ENCODE measurements at regions not wholly inside any gene's neighbourhood (a gene's known extent, or its start where the extent isn't known, plus 50 kb on each side); places are given as distances from the start of the nearest gene placed in this dataset.
"Not testable (repeated sequence)": the region's sequence is repeated elsewhere in the genome, so short reads cannot be mapped to it uniquely, and the experiment has no call there.

- TF ChIP-seq, protein P1, sequence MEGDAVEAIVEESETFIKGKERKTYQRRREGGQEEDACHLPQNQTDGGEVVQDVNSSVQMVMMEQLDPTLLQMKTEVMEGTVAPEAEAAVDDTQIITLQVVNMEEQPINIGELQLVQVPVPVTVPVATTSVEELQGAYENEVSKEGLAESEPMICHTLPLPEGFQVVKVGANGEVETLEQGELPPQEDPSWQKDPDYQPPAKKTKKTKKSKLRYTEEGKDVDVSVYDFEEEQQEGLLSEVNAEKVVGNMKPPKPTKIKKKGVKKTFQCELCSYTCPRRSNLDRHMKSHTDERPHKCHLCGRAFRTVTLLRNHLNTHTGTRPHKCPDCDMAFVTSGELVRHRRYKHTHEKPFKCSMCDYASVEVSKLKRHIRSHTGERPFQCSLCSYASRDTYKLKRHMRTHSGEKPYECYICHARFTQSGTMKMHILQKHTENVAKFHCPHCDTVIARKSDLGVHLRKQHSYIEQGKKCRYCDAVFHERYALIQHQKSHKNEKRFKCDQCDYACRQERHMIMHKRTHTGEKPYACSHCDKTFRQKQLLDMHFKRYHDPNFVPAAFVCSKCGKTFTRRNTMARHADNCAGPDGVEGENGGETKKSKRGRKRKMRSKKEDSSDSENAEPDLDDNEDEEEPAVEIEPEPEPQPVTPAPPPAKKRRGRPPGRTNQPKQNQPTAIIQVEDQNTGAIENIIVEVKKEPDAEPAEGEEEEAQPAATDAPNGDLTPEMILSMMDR (IDR thresholded peaks at IDR 0.05; ENCODE audit: insufficient read depth, low read depth, low read length, missing control alignments) = no peak
- H3K4me3 ChIP-seq (ENCODE audit: low read depth, low read length) = no peak overlapping the region
- DNase-seq (ENCODE audit: low read depth) = no peak
Measured at GRCh38 chr4:188719794-188720193, 580.6 kb downstream of the TRIML1 start.

GRCh38 chr4:188722911-188723310 is 583.7 kb downstream of the TRIML1 start:
- TF ChIP-seq, protein P1 (IDR thresholded peaks at IDR 0.05; ENCODE audit: insufficient read depth, low read depth, low read length, missing control alignments) = no peak
- DNase-seq (ENCODE audit: low read depth) = no peak
- no peak overlapping the region for H3K4me3 ChIP-seq (ENCODE audit: low read depth, low read length)

GRCh38 chr4:188727746-188728145 is 588.5 kb downstream of the TRIML1 start:
- TF ChIP-seq, protein P1 (IDR thresholded peaks at IDR 0.05; ENCODE audit: insufficient read depth, low read depth, low read length, missing control alignments) = no peak
- H3K4me3 ChIP-seq (ENCODE audit: low read depth, low read length) = no peak overlapping the region
- no peak for DNase-seq (ENCODE audit: low read depth)

DNA sequence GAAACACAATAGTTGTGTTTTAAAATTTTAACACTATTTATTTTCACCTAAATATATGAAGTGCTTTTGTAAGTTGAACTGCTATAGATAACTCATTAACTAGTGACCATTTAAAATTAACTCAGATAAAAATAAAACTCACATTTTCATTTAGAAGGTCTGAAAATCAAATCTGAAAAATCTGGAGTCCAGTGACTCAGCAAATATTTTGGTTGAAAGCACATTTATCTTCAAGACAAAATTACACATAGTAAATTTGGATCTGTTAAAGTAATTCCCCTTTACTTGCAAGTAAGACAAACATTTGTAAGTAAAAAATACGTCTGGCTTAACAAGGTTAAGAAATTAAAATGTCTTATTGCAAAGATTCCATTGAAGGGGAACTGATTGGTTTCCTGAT is 589.1 kb downstream of the TRIML1 start:
- TF ChIP-seq, protein P1 (IDR thresholded peaks at IDR 0.05; ENCODE audit: insufficient read depth, low read depth, low read length, missing control alignments) = no peak
- H3K4me3 ChIP-seq (ENCODE audit: low read depth, low read length) = no peak overlapping the region
- DNase-seq (ENCODE audit: low read depth) = no peak

DNA sequence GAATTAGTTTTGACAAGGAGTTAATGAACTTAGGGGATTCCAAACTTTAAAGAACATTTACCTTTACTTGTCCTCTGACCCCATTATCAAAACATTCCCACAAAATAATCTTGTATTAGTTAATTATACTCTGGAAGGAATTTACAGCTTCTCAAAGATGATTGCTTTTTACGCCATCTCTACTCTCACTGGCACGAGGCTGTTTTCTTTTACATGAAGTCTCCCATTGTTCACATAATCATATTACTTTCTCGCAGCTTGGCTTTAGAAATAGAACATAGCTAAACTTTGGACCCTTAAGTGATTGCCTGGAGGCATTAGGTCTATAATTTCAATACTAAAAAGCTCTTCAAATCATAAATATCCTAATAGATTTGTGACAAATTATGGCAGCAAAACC is 592.9 kb downstream of the TRIML1 start:
- DNase-seq (ENCODE audit: low read depth) = no peak
- no peak overlapping the region for H3K4me3 ChIP-seq (ENCODE audit: low read depth, low read length)
- TF ChIP-seq, protein P1 (IDR thresholded peaks at IDR 0.05; ENCODE audit: insufficient read depth, low read depth, low read length, missing control alignments) = no peak

DNA sequence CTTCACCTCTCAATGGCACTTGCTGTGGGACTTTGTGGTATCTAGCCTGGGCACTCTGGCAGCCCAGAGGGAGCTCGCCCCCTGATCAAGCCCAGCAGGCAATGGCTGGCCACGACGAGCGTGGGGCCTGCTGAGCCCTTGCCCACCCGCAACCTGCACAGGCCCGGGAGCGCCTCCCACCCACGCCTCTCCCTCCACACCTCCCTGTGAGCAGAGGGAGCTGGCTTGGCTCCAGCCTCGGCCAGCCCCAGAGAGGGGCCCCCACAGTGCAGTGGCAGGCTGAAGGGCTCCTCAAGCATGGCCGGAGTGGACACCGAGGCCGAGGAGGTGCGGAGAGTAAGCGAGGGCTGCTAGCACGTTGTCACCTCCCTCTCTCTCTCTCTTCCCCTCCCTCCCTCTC is 595.8 kb downstream of the TRIML1 start:
- DNase-seq (ENCODE audit: low read depth) = no peak
- TF ChIP-seq, protein P1 (IDR thresholded peaks at IDR 0.05; ENCODE audit: insufficient read depth, low read depth, low read length, missing control alignments) = no peak
- no peak overlapping the region for H3K4me3 ChIP-seq (ENCODE audit: low read depth, low read length)

DNA sequence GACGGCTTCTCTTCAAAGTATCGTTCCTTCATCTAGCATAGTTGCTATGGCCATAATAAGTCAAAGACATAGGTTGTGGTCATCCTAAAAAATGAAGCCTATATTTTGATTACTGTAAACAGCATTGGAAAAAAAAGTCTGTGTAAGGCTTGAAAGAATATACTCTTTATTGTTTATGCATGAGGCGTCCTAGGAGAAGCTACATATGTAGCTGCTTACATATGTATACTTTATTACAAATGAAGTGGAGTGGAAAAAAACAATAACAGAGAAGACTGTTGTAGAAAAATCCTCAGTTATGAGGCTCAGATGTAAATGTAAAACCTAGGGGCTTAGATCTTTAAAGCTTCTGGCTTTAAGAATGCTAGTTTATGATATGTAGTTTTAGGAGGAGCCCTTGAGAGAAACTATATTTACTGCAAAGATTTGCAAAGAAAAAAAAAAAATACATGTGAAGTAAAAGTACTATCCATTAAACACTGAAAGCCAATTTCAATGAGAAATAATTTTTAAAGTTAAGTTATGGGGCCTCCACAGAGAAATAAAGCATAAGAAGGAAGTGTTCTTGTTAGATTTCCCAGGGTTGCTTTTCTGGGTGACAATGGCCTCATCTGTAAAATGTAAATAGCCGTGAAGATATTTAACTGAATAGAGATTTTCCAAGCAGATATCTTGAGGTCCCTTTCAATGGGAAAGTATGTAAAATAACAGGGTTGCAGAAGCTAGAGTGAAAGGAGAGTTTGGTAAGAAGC is 598.2 kb downstream of the TRIML1 start:
- DNase-seq (ENCODE audit: low read depth) = no peak
- TF ChIP-seq, protein P1 (IDR thresholded peaks at IDR 0.05; ENCODE audit: insufficient read depth, low read depth, low read length, missing control alignments) = no peak

DNA sequence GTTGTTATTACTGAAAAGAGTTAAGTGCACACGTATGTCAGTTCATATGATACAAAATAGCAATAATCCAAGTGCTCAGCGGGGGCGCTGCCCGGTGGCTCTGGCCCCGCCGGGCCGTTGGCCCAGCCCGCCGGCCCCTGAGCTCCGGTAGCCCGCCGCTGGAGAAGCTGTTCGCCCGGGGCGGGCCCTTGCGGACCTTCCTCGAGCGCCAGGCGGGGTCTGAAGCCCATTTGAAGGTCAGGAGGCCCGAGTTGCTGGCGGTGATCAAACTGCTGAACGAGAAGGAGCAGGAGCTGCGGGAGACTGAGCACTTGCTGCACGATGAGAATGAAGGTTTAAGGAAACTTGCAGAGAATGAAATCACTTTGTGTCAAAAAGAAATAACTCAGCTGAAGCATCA is 599.0 kb downstream of the TRIML1 start:
- peak; percentile 15 for DNase-seq (ENCODE audit: low read depth)
- H3K4me3 ChIP-seq (ENCODE audit: low read depth, low read length) = peak overlapping the region; percentile 47

More for the DNA sequence above, 598.2 kb downstream of the TRIML1 start:
- H3K4me3 ChIP-seq (ENCODE audit: low read depth, low read length) = no peak overlapping the region

DNA sequence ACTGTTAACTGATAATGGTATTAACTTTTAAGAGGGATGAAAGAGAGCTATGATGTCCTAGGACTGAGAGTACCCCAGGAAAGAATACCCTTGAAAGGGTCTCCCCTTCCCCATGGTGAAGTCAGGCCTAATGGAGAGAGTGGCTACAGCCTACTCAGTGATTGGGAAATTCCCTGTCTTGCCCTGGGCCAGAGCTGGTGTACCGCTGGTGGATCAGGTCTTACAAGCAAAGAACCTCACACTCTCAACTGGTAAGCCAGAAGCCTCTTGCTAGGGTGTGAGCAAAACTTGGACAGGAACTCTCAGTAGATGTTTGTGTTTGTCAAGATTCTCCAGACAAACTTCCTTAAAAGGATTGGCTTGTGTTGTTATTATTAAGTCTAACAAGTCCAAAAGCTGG is 600.9 kb downstream of the TRIML1 start:
- H3K4me3 ChIP-seq (ENCODE audit: low read depth, low read length); DNase-seq (ENCODE audit: low read depth): not testable (repeated sequence)

- DNase-seq (ENCODE audit: low read depth); H3K4me3 ChIP-seq (ENCODE audit: low read depth, low read length): not testable (repeated sequence)
Measured at GRCh38 chr4:188740791-188741190, 601.5 kb downstream of the TRIML1 start.
